ENCODE measurements at regions not wholly inside any gene's neighbourhood (a gene's known extent, or its start where the extent isn't known, plus 50 kb on each side); places are given as distances from the start of the nearest gene placed in this dataset.

- no peak for TF ChIP-seq REST (IDR thresholded peaks at IDR 0.05; ENCODE audit: insufficient read depth in 1 of 2, low read depth in 2 of 2, low read length in 2 of 2)
- TF ChIP-seq SIN3A (IDR thresholded peaks at IDR 0.05; ENCODE audit: borderline replicate concordance, insufficient read depth, low read length): no peak
- no peak for TF ChIP-seq POLR2AphosphoS5 (IDR thresholded peaks at IDR 0.05; ENCODE audit: low read depth, low read length)
- no peak for TF ChIP-seq TAF1 (IDR thresholded peaks at IDR 0.05; ENCODE audit: borderline replicate concordance, insufficient read depth, low read length)
- no peak for TF ChIP-seq FOXP2 (optimal IDR thresholded peaks at IDR 0.05; ENCODE audit: borderline replicate concordance, extremely low read depth, extremely low read length, insufficient read depth)
Observed at GRCh38 chr16:6576113-6576512, 756.5 kb upstream of the RBFOX1 start.
